CD4-positive, alpha-beta T cell treated with Interleukin-10 for 1 hour (primary cell): ENCODE measurements at regions not wholly inside any gene's neighbourhood (a gene's known extent, or its start where the extent isn't known, plus 50 kb on each side); places are given as distances from the start of the nearest gene placed in this dataset.
A peak's percentile ranks its signal among the peaks of the same experiment; 100 is the strongest.

Source experiments
- DNase-seq: peaks from one replicate; pipeline ENCODE4 v3.0.0-alpha.2; 2020

DNA sequence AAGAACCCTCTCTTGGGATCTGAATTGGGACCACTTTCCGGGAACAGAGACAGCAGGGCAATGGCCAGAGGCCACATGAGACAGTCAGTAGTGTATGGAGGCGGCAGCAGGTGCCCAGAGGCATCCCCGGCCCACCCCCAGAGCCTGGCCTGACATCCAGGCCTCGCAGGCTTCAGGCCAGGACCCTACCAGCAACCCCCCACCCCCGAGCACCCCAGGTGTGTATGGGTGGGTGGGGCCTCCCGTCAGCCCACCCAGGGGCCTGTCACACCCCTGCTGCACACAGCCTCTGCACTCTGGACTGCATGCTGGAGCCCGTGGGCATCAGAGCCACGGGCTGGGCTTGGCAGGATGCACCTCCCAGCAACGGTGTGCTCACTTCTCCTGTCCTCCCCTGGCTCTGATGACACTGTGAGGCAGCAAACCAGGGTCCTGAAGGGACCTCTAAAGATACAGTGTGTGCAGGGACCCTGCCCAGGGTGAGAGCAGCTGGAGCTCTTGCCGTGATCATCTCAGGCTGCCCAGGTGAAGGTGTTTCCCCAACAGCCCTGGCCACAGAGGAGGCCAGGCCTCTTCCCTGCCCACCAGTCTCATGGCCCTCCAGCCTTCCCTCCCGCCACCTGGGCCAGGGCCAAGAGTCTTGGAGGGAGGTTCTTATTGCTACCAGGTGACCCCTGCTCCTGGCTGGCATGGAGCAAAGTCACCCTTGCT lies 88.8 kb upstream of the SEPTIN5 start:
- DNase-seq = no peak

DNA sequence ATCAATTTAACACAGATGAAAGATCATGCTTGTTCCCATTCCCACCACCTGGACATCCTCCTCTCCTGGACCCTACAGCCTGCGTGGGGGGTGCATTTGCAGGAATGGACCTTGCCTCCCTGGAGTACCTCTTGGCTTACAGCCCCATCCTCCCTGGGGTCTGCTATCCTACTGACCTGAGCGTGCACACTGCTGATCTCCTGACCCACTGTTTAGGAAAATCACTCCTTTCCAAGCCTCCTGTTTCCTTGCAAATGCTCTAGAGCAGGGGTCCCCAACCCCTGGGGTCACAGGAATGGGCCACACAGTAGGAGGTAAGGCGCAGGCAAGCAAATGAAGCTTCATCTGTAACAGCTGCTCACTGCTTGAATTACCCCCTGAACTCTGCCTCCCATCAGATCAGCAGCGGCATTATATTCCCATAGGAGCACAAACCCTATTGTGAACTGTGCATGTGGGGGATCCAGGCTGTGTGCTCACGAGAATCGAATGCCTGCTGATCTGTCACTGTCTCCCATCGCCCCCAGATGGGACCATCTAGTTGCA lies 88.2 kb upstream of the SEPTIN5 start:
- no peak for DNase-seq

DNA sequence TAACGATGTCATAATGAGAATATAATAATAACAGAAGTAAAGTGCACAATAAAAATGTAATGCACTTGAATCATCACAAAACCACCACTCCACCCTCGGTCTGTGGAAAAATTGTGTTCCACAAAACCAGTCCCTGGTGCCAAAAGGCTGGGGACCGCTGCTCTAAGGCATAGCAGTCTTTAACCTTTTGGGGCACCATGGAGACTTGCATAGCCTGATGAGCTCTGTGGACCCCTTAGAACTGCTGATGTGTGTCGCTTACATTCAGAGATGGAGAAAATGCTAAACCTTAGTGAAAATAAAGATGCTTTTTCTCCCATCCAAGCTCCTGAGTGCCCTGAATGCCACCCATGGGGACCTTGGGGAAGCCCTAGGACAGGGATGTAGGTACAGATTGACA lies 87.6 kb upstream of the SEPTIN5 start:
- DNase-seq = no peak

DNA sequence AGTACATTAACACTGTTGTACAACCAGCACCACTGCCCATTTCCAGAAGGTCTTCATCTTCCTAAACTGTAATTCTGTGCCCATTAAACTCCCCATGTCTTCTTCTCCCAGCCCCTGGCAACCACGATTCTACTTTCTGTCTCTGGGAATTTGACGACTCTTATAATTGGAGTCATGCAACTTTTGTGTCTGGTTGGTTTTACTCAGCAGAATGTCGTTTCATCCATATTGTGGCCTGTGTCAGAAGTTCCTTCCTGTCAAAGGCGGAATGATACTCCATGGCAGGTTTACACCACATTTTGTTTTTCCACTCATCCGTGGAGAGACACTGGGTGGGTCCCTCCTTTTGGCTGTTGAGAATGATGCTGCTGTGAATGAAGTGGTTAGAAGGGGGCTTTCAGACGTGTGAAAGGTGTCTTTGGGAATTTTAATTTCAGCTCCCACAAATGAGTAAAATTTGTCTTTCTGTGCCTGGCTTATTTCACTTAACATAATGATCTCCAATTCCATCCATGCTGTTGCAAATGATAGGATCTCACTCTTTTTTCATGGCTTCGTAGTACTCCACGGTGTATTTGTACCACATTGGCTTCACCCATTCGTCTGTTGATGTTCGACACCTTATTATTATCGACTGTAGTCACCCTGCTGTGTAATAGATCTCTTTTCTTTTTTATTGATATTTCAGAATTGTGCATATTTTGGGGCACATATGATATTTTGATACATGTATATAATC lies 86.1 kb upstream of the SEPTIN5 start:
- DNase-seq = no peak

DNA sequence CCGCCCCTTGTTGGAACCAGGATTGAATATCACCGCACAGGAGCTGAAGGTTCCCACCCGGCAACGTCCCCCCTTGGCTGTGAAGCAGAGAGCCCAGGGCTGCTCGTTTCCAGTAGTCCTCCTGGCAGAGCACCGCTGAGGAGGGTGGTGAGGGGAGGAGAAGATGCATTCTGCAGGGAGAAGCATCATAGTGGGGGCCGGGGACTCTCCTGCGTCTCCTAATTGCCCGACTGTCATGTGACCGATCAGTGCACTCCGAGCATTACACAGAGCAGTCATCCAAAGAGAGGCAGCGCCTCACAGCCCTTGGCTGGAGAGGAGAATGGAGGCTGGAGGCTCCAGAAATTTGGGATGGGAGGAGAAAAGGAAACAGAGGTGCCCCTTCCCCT lies 85.0 kb upstream of the SEPTIN5 start:
- DNase-seq = no peak

DNA sequence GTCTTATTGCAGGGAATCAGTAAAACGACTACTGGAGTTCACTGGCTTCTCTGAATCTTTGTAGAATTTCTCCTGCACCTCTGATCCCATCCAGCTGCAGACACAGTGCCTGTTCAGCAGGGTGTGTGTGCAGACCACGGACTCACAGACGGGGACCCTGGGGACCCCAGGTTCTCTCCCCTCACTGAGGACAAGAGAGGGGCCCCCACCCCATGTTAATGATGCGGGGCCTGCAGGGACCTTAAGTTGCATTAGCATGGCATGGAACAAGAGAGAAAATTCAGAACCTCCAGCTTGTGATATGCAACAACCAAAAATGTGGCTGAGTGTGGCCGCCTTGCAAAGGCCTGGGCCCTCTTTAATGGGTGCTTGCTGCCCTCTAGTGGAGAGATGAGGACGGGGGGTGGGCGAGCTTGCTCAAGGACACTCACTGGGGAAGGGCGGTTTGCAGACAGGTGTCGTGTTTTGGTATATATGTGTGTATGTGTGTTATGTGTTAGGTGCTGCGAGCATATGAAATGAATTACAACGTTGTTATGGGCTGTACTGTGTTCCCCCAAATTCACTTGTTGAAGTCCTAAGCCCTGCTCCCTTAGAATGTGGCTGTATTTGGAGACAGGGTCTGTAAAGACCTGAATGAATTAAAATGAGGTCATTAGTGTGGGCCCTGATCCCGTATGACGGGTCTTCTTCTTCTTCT lies 84.4 kb upstream of the SEPTIN5 start:
- DNase-seq = peak; percentile 86

DNA sequence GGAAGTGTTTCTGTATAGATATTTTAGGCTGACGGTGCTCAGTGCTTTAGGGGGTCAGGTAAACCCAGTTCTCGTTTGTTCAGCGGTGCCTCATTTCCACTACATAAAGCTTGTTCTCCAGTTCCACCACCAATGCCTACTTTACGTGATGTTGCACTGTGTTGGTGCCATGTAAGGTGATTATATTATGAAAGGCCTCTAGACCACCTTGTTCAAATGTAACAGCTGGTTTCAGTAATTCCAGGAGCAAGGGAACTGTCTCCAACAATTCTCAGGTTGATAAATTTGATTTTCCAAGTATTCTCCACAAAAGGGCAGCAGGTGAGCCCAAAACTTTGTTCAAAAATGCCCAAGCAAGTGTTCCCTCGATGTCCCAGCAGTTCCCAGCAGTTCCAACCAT lies 83.7 kb upstream of the SEPTIN5 start:
- DNase-seq = no peak

DNA sequence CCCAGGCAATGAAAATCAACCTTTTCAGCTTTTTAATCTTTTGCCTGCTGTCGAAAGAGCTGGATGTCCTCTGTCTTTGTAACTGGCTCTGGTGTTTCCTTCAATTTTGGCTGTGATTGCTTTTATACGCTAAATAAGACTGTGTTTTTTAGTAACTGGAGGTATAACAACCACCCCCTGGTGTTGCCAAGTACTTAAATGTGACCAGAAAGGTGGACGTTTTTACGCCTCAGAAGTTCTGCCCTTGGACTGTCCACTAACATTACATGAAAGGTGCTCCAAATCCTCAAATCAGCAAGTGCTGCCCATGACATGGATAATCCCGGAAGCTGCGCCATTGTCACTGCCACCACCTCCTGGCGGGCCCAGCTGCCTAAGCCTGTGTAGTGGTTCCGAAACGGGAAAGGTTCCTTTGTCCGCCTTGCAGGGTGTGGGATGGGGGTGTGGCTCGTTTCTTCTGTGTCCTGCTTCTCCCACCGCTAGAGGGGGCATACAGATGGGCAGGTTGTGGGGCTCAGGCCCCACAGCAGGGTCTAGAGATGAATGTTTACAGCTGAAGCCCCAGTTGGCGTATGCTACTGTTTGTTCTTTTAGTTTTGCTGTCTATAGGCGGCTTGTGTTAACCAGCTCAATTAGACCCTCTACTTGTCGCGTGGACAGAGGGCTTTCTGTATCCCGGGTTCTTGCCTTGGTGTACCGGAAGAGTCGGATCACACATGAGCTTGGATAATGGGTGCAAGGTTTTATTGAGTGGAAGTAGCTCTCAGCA lies 82.2 kb upstream of the SEPTIN5 start:
- DNase-seq = no peak

DNA sequence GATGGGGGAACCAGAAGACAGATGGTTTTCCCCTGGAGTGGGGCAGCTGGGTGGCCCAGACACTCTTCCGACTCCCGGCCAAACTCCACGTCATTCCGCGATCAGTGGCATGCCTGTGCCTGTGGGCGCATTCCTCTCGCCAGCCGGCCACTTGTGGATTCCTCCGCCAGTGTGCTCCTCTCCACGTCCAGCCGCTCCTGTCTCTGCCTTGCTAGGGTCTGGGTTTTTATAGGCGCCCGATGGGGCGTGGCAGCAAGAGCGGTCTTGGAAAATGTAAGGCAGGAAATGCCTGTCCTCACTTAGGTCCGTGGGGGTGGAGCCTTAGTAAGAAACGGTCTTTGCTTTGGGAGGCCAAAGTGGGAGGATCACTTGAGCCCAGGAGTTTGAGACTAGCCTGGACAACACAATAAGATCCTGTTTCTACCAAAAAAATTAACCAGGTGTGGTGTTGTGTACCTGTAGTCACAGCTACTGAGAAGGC lies 81.6 kb upstream of the SEPTIN5 start:
- no peak for DNase-seq

DNA sequence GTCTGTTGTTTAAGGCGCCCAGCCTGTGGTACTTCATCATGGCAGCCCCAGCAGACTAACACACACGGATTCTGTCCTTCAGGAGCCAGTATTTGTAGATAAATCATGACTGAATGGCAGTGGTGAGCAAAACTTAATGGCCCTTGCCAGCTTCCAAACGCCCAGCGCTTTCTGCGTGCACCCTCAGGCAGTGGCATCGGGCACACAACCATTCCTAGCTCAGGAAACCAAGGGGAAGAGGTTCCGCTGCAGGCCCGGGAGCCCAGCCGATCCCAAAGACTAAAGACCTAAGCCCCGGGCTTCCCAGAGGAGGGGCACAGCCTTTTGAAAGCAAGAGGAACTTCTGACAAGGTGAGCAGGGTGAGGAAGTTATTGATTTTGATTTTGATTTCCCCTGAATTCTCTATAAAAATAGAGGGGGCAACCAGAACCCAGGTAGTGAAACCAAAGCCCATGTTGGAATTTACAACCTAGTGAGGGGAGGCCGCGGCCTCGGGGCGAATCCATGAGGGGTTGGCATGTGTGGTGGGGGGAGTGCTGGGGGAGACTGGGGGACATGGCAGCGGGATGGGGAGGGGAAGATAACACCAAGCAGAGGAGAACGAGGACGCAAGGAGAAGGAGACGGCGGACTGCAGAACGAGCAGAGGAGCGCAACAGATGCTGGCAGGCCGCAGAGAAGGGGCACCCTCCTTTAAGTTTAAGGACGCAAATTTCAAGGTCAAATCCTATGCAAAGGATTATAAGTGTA lies 79.9 kb upstream of the SEPTIN5 start:
- DNase-seq = no peak

DNA sequence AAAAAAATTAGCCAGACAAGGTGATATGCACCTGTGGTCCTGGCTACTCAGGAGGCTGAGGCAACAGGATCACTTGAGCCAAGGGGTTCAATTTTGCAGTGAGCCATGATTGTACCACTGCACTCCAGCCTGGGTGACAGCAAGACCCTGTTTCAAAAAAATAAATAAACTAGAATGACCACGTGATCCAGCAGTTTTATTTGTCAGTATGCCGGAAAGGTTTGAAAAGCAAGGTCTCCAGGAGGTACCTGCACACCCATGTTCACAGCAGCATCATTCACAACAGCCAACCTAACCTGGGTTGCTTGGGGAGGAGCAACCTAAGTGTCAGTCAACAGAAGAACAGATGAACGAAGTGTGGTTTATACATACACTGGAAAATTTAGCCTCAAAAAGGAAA lies 78.7 kb upstream of the SEPTIN5 start:
- no peak for DNase-seq

DNA sequence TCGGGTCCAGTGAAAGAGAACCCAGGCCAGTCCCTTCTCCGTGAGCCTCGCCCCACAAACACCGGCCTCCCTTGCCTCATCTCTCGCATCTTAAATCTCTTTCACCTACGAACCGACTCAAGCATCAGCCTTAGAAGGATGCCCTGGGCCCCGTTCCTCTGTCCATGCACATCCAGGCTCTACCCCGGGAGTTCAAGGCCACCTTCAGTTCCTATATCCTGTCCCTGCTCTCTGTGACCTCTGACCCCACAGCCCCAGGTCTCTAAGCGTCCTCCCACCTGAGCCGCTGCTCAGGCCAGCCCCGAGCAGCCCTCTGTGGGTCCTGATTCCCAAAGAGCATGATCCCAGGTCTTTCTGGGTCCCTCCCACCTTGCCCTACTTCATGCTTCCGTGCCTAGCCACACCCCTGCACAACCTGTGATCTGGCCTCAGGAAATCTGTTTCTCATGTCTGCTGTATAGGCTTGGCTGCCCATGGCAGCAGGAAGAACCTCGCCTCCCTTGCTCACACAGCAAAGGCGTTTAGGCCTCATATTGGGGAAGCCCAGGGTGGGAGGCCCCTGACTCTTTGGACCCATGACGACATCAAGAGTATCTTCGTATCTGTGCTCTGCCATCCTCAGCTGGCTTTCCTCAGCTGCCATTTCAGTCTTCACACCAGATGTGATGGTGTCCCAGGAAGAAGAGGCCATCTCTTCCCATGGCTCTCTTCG lies 77.5 kb upstream of the SEPTIN5 start:
- DNase-seq = no peak

DNA sequence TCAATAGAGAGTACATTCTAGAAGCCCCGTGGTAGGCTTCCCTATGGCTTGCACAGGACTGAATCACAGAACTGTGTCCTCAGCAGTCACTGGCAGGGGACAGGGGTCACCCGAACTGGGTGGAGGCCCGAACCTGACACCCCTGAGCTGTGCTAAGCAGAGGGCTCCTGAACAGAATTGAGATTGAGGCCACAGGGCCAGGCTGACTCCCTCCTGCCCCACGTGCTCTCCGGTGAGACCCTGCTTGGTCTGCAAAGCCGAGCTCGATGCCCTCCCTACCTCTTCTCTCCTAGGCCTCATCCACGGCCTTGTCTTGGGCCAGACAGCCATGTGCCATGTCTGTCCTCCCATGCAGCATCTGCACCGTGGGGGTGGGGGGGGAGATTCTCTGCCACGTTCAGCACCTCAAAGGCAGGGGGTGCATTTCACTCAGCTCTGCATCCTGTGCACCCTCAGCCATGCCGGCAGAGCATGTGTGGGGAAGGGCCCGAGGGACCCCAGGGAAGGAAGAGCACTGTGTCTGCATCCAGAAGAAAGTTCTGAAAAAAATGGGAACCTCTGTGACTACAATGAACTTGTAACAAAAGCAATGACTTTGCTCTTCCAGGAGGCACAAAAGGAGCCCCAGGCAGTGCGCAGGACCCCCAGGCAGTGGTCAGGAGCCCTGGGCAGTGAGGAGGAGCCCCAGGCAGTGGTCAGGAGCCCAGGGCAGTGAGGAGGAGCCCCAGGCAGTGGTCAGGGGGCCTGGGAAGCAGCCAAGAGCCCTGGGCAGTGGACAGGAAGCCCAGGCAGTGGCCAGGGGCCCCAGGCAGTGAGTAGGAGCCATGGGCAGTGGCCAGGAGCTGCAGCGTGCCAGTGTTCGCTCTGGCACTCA lies 76.7 kb upstream of the SEPTIN5 start:
- no peak for DNase-seq

DNA sequence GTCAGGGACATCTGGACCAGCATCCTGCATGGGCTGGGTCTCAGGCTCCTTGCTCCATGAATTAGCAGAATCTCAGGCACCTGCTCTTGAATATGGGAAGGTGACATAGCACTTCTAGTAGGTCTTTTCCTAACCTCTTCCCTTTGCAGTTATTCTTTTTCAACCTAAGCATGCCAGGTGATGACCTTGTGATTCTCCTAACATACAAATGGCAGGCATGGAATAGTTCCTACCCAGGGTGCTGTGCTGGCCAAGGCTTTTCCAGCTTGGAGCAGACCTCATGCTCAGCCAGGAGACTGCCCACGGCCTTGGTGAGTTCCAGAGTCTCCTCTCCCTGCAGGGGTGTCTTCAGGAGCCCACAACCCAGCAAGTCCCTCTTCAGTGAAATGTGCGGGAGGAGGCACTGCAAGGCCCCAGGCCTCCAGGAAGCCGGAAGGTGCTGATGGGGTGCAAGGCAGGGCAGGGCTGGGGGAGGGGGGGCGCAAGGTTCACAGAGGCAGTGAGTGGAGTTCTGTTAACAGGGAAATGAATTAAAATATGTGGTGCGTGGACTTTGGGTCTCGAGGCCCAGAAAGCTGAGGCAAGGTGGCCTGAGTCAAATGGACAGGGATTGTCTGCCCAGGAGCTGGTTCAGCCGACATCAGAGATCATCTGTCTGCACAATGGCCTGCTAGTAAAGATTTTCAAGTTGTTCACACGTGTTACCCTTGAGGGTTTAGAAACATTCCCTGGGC lies 75.9 kb upstream of the SEPTIN5 start:
- no peak for DNase-seq

DNA sequence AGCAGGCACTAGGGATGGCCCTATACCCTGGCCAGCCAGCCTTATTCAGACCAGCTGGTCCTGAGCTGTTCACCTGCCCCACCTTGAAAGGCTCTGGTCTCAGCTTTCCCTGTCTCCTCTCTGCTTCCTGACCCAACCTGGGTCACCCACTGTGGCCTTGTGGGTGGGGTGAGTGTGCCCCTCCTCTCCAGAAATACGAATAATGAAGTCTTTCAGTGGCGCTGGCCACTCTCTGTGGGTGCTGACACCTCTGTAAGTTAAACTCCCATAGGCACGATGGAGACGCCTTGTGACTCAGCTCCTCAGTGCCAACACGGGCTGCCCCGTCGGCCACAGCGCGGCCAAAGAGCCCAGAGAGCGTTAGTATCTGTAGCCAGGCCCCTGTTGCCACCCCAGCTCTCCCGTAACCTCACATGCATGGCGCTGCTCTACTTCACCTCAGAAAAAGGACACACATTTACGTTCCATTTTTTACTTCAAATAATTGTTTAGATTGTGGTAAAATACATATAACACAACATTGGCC lies 74.6 kb upstream of the SEPTIN5 start:
- DNase-seq = no peak

DNA sequence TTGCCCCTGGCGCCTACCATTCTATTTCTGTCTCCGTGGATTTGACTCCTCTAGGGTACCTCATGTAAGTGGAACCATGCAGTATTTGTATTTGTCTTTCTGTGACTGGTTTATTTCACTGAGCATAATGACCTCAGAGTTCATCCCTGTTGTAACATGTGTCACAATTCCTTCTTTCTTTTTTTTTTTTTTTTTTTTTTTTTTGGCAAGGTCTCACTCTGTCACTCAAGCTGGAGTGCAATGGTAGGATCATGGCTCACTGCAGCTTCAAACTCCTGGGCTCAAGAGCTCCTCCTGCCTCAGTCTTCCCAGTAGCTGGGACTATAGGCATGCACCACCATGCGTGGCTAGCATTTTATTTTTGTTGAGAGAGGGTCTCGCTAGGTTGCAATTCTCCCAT lies 74.0 kb upstream of the SEPTIN5 start:
- no peak for DNase-seq

DNA sequence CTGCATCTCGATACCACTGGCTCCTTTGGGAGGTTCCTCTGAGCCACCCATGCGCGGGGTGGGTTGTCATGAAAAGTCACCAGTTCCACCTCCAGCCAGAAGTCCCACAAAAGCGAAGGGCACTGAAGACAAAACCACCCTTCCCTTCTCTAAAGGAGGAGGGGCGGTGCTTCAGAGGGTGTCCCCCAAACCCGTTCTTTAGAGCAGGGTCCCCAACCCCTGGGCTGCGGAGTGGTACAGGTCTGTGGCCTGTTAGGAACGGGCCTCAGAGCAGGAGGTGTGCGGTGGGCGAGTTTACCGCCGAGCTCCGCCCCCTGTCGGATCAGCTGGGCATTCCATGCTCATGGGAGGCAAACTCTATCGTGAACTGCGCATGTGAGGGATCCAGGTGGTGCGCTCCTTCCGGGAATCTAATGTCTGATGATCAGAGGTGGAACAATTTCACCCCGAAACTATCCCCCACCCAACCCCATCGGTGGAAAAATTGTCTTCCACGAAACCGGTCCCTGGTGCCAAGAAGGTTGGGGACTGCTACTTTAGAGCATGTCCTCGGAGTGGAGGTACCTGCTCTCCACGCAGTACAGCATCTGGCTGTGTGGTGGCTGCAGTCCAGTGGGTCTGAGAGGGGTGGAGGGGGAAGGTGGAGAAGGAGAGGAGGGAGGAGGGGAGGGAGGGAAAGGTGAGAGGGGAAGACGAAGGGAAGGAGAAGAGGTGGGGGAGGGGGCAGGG lies 72.9 kb upstream of the SEPTIN5 start:
- DNase-seq = no peak

DNA sequence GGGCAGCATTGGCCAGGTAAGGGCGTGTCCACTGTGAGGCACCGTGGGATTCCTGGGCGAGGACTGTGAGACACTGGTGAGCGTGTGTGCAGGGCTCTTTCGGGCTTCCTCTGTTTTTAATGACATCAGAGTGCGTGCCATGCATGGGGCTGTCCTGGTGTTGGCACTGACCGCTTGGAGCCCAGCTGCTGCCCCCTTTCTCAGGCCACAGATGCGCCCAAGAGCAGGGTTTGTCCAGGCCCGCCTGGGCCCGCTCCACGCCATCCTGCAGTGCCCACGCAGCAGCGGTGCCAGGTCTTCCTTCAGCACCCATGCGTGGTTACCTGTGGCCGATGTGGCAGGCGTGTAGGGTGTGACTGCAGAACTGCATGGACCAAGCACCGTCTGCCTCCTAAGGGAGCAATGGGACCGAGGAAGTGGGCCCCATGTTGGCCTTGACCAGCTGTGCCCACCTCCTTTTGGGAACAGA lies 72.3 kb upstream of the SEPTIN5 start:
- DNase-seq = no peak
